ENCODE measurements at regions not wholly inside any gene's neighbourhood (a gene's known extent, or its start where the extent isn't known, plus 50 kb on each side); places are given as distances from the start of the nearest gene placed in this dataset.

DNA sequence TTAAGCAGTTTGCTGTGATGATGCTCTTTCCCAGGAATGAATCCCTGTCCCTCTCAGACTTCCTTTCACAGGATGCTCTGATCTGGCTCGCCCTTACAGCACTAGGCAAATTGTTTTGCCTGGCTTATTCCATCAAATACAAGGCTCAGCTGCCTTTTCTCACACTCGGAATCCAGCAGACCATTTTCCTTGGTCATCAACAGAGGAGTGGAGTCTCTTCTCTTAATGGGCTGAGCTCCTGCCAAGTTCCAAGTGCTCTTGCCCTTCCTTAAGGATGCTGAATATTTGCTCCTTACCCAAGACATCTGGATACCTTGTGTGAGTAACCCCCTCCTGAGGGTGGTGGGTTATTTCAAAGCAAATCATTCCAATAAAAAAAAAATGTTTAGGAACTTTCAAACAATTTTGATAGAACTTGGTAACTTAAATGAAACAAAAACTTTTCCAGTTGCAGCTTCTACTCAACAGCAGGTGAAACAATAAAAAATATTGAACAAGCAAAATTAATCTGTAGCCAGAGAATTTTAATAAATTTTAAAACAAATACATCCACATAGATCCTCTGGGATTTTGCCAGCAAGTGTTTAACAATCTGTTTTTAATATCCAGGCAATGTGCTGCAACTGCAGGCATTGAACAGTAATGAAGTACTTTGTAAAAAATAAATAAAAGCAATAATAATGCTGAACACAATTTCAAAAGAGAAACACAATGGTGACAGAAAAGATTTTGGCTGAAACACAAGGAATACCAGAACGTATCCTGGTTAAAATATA is 264.0 kb upstream of the FAR2 start:
- DNase-seq = no peak

DNA sequence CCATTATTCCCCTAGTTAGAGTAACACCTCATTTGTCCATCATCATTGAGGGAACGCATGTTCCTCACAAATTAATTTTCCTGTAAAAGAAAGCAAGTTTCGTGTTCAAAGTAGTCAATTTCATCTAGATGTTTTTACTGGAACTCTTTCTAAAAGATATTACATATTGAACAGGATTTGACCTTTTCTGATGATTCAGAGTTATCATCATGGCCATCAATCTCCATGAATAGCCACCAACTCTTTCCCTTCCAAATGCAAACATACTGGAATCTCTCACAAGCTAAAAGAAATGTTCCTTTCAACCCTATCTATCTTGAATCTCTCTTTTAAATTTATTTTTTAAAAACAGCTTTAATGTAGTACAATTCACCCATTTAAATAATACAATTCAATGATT is 263.1 kb upstream of the FAR2 start:
- DNase-seq = no peak

DNA sequence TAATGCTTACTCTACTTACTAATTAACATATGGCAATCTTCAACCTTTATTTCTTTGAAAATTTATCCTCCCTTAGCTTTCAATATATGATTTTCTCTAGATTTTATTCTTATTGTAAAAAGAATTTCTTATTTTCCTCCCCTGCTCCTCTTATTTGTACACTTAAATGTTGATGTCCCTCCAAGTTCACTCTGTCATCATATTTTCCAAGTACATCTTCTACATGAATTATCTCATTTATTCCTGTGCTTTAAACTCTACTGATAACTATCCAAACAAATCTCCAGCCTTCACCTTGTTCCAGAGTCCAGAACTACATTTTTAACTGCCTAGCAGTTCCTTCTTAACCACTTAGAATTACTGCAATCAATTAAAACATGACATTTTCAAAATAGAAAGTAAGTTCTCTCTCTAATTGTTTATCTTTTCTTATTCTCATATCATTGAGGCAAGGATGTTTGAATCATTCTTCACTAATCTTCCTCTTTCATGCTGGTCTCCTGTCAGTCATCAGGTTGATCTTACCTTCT is 261.6 kb upstream of the FAR2 start:
- no peak for DNase-seq

DNA sequence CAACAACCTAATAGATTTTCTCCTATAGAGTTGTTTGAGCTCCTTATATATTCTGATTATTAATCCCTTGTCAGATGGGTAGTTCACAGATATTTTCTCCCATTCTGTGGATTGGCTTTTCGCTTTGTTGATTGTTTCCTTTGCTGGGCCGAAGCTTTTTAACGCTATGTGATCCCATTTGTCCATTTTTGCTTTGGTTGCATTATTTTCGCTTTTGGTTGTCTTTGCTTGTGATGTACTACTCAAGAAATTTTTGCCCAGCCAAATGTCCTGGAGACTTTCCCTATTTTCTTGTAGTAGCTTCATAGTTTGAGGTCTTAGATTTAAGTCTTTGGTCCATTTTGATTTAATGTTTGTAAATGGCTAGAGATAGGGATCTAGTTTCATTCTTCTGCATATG is 258.4 kb upstream of the FAR2 start:
- no peak for DNase-seq

DNA sequence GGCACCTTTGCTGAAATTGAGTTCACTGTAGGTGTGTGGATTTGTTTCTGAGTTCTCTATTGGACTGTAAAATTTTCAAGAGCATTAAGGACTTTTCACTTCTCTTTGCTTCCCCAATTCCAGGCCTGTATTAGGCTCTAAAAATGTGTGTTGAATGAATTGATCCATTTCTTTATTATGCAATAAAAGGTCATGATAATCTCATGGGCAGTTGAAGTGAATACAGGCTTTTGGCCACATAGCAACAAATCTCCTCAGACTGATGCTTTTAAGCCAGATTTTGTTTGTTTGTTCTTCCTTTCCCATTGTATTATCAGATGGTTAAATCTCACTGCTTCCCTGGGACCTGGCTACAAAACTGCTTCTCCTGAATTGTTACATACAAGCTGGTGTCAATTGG is 258.0 kb upstream of the FAR2 start:
- no peak for DNase-seq

DNA sequence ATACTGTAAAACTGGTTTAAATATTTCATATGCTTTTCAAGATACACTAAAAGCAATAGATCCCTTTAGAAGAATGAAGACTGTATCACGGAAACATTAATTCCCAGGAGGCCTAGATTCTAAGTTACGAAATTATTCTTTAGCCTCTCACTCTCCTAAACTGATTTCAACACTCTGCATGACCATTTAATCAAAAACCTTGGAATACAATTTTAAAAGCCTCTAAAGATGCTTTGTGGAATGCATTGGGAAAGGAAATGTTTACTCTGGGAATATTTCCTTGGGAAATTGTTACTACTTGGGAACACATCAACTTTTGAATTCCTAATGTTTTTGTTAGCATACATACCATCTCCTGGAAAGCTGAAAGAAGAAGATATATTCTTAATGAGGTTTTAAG is 255.7 kb upstream of the FAR2 start:
- DNase-seq = no peak

DNA sequence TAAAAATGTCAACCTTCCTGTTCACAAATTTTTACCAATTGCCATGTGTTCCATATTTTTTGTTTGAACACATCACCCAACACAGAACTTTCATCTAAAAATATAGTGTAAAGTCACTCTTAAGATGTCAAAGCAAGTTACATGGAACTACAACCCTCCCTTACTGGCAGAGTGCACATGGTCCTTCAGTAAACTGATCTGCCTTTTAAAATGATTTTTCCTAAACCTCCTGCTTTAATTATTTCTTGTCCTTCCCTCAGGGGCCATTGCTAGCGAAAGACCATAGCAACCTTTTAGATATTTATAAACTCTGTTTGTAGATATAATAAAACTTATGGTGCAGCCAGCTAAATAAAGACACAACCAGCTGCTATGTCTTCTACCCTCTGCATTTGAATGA is 255.2 kb upstream of the FAR2 start:
- no peak for DNase-seq

DNA sequence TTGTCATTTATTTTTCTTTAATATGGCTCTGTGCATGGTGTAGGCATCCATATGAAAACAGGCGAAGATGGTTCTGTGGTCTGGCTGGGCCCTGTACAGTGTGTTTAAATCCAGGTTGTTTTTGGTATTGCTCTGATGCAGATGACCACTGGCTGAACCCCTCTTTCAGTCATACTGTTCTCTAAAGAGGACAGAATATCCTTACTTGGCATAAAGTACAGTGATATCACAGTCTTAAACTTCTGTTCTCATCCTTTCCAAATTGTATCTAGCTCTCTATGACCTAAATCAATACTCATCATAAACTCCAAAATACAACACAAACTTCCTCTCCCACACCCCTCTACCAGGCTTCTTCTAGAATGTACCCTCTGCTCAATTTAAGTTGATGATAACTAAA is 252.7 kb upstream of the FAR2 start:
- DNase-seq = no peak

DNA sequence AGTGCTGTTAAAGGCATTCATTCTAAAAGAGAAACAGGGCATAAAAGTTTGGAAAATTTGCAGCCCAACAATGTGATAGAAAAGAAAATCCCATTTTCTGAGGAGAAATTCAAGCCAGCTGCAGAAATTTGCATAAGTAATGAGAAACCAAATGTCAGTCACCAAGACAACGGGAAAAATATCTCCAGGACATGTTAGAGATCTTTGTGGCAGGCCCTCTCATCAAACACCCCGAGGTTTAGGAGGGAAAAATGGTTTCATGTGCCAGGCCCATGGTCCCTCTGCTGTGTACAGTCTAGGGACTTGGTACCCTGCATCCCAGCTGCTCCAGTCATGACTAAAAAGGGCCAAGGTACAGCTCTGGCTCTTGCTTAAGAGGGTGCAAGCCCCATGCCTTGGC is 251.0 kb upstream of the FAR2 start:
- DNase-seq = no peak

DNA sequence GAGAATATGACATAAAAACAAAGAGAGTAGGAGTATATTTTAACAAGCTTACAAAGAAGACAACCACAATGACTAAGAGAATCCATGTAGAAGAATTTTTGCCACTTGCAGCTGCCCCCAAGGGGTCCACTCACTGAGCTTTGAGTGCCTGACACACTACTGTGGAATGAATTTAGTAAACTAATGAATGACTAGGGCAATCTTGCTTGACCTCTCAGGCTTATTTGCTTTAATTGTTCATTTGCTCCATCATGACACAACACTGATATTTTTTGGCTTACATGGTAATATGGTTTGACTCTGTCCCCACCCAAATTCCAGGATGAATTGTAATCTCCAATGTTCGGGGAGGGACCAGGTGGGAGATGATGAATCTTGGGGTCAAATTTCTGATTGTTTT is 249.1 kb upstream of the FAR2 start:
- no peak for DNase-seq

DNA sequence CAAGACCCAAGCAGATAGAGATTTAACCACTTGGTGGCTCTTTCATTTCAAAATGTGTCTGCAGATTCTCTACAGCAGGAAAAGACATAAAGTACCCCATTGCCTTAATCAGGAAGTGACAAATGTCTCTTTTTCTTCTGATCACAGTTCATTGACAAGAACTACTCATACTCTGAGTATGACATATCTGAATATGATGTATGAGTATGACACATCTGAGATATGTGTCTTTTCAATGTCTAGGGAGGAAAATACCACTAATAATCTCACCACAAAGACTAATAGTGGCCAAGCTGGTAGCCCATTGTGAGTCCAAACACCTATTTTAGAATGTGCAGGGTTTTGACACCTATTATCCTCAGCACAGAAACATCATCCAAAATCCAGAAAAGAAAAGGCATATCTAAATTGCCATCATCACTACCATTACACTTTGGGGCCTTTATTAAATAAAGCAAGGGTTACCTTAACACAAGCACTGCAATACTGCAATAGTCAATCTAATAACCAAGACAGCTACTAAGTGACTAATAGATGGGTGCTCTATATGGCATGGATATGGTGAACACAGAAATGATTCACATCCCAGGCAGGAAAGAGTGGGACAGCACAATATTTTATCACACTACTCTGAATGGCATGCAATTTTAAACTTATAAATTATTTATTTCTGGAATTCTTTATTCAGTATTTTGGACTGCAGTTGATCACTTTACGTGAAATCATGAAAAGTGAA is 243.7 kb upstream of the FAR2 start:
- DNase-seq = no peak

DNA sequence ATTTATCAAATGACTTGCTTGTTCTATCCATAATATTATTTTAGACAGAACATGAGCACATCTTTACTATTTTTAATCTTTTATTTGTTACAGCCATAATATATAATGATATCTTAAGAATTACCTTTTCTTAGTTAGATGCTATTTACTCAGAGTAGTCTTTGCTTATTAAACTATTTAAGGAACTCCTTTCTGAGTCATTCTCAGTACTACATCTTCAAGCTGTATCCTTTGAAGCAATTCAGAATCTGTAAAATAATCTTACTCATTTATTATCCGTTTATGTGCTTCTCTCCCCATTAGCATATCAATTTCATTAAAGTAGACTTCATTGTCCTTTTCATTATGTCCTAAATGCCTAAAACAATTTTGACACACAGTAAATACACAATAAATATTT is 240.4 kb upstream of the FAR2 start:
- no peak for DNase-seq

DNA sequence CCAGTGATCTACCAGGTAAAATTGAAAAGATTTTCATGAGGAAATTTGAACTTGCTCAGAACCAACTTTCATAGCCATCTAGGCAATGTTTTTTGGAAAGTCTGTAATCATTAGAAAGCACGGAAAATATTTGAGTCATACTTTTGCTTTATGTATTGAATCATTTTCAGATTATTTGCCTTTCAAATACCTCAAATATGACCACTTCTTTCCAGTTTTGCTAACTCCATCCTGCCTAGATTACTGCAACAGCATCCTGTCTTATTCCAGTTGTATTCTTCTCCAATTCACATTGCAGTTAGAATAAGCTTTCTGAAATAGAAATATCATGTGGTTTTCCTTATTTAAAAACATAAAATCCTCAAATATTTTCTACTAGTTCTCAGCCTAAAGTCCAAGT is 239.8 kb upstream of the FAR2 start:
- DNase-seq = no peak

DNA sequence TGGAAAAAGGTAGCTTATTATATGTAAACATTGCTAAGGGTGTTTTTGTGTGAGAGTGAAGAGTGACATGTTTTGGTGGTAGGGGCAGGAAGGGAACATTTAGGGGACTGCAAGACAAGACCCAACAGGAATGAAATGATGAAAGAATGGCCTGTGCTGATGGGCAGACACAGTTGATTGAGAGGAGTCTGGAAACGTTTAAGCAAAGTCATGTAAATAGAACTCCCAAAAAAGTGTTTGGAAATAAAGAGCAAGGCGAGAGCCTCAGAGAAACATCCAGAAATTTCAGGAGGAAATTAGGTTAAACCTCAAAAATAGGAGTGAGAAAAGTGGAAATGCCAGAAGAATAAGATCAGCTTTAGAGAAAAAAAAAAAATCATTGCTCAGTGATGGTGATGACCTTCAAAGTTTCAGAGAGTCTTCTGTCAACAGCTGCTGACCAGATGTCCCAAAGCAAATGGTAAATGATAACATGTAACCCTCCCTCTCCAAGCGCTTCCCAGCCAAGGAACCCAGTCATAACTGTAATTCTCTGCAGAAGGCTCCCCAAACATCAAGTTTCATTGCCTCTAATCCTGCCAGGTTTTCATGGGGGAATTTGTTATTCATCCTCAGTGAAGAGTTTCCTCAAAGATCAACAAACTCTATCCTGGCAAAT is 223.2 kb upstream of the FAR2 start:
- no peak for DNase-seq

DNA sequence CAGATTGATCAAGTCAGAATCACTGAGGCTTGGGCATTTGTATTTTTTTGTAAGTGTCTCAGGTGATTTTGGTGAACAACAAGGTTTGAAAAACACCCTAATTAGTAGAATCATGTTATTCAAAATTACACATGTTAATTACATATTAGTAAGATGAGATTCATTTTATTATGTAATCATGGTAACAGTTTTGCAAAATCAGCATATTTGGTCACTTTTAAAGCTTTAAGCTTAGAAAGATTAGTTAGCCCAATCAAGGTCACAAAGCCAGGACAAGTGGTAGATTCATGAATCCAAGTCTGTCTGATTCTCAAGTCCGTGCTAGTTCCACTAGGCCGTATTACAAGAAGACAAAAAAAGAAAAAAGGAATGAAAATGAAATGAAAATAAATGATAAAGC is 218.4 kb upstream of the FAR2 start:
- DNase-seq = no peak

DNA sequence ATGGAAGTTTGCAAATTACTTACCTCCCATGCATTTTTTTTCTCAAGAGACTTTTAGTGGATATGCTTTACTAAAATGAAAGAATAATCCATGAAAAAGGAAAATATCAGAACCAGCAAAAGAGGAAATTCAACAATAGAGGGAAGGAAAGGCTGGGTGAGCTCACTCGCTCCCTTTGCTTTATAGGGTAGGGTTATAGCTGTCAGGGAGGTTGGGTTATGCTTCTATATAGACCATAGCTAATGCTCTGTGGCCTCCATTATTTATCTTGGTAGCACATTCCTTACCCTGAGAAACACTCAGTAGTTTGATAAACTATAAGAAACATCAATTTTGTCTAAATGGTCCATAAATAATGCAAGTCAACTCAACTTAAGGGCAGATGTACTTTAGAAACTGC is 215.9 kb upstream of the FAR2 start:
- DNase-seq = no peak

DNA sequence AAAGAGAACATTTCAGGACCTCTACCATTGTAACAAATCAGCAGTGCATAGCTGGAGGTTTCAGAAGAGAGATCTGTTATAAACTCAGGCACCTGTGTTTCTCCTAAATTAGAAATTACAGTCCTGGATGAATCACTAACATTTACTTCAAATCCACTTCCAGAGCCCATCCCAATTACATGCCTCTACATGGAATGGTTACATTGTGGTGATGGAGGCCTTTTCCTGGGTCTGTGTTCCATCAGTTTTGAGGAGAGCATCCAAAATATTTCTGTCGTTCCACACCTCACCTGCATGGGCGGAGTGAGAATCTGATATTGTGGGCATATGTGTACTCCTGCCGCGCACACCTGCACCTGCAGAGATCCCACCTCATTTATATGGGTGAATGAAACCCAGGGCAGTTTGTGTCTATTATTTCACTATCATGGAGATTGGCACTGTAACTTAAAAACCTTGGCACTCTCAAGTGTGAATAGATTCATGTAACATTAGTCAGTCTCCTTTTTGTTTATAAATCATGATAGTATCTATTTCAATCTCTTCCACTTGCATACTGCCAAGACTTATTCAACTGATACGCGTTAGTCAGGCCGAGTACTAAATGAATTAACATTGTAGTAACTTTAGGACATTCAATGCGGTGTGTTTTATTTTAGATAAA is 215.1 kb upstream of the FAR2 start:
- no peak for DNase-seq

DNA sequence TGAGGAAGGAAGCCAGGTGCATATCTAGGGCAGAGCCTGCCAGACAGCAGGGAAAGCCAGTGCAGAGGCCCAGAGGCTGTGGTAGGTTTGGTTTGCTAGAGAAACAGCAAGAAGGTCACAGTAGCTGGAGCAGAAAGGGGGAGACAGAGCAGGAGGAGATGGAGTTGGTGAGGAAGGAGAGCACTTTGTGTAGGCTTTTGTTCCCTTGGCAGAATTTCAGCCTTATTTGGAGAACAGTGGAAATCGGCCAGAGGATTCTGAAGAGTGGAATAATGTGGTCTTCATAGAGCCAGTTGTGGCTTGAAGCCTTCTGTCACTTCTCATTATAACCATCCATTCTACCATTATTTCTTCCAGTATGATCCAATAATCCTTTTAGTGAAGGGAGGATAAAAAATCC is 212.9 kb upstream of the FAR2 start:
- no peak for DNase-seq

DNA sequence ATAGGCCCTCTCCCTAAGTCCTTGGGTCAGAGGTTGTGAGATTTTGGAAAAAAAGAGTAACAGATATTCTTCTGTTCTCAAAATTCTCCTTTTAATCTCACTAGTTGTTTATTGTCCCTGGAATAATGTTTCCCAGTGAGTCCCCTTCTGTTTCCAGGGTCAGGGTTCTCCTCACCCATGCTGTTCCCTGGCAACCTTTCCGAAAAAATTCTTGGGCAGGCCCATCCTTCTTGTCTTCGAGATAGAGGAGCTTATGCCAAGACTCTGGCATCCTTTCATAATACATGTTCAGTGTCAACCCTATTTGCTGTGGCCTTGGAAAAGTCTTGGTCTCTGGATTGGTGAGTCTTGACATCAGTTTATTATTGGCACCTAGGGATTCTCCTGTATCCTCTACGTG is 212.4 kb upstream of the FAR2 start:
- DNase-seq = no peak

DNA sequence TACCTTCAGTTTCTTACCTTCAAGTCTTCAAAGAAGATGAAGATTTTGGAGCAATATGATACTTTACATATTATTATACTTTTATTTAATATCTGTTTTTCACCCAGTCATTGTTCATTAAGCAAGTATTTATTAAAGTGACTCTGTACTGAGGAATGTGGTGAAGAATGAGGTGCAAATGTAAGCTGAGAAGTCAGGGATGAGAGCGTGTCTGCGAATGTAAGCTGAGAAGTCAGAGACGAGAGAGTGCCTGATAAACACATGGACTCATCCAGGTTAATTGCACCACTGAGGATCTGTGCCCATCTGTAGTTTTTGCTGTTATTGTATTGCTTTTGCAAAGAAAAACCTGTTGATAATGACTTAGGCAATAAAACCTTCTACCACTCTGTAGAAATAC is 211.9 kb upstream of the FAR2 start:
- DNase-seq = no peak

DNA sequence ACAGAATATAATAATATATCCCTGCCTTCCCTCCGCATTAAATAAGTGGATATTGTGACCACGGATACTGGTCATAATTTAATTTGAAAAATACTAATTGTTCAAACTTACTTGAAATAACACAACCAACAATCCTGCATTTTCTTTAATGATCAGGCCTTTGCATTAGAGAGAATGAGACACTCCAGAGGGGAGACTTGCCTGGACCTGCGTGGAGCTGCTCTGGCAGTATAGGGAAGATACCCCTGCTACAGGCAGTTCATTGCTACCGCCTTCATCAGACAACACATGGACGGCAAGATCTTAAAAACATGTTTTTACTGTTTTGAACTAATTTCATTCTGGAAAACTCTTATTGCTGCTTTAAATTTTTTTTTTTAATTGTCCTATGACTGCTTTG is 211.0 kb upstream of the FAR2 start:
- DNase-seq = no peak

DNA sequence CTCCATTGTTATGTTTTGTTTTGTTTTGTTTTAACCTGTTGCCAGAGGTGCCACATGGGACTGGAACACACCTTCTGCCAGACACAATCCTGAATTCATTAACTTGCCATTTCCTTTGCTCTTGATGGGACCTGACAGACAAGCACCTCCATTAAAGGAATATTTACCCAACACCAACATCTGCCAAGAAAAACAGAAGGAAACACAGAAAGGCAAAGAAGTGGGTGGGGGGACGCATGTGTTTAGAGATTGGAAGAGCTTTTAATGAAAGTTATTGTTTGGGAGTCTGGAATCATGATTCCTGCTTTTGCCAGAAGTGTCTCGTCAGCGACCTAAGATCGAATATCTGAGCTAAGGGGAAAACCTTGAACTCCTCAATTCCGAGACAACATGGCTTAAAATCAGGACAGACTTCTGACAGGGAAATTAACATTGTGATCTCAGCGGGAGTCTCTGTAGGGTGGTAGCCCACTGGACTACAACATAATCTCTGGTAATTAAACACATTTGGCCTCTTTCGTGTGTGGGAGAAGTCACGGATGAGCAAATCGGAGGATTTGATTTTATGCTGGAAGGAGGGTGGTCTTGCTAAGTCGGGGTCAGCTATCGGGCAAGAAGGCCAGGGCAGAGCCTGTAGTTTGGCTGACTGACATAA is 210.4 kb upstream of the FAR2 start:
- DNase-seq = no peak

DNA sequence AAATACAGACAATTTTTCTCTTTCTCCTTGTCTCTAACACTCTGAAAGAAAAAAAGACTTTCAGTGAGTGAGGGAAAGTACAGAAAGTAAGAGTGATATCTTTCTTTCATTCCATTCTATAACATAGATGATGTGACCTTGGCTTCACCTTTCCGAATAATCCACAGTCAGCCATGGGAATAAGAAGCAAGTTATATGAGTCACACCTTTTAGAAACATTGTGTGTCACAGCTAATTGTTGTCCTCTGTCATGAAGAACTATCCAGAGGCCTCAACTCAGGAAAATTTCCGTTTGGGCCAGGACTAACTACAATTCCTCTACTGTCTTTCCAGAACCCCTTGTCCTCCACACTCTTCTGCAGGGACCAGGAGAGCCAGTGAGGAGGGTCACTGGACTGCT is 209.7 kb upstream of the FAR2 start:
- no peak for DNase-seq

Measured in NCI-H526 (cell line).